Activated T-helper 1 cell treated with anti-CD3 and anti-CD28 coated beads, Interleukin-12 subunit alpha, Interleukin-12 subunit beta, Interleukin-2, Interleukin-4 antibody, amounts not matched to agents 30 ng/mL and 10 ng/mL and 1 ng/mL, durations not matched to agents 14 hours and 24 hours and 36 hours (primary cell): ENCODE measurements at regions not wholly inside any gene's neighbourhood (a gene's known extent, or its start where the extent isn't known, plus 50 kb on each side); places are given as distances from the start of the nearest gene placed in this dataset.
"Not testable (repeated sequence)": the region's sequence is repeated elsewhere in the genome, so short reads cannot be mapped to it uniquely, and the experiment has no call there.

Experiments used
- DNase-seq: peaks from one replicate; pipeline ENCODE4 v3.0.0; 2021; ENCODE audit warnings: low spot score
- H3K27ac Mint-ChIP-seq: one replicate; pipeline ENCODE4 v1.8.0; 2021; ENCODE audit warnings: mild to moderate bottlenecking, mixed read lengths
- H3K27me3 Mint-ChIP-seq: one replicate; pipeline ENCODE4 v1.8.0; 2022; ENCODE audit warnings: mild to moderate bottlenecking, moderate library complexity, mixed read lengths; ENCODE audit not compliant: insufficient read depth
- H3K36me3 Mint-ChIP-seq: one replicate; pipeline ENCODE4 v1.8.0; 2021; ENCODE audit warnings: low read depth, mixed read lengths
- H3K4me1 Mint-ChIP-seq: one replicate; pipeline ENCODE4 v1.8.0; 2021; ENCODE audit warnings: low read depth, mixed read lengths
- H3K4me3 Mint-ChIP-seq: one replicate; pipeline ENCODE4 v1.8.0; 2021; ENCODE audit warnings: mild to moderate bottlenecking, moderate library complexity, mixed read lengths
- H3K9me3 Mint-ChIP-seq: one replicate; pipeline ENCODE4 v1.8.0; 2021; ENCODE audit warnings: mixed read lengths
- intact Hi-C: fragments of 100-400 bp; cut with micrococcal nuclease; formaldehyde crosslinking; loops from one replicate; pipeline ENCODE4 v1.15.1; 2024

- Mint-ChIP-seq H3K27me3 (no peaks in the 10 kb centered on the region), H3K4me3 (no peak overlapping the region), H3K4me1 (no peaks in the 10 kb centered on the region), H3K36me3 (no peaks in the 10 kb centered on the region), H3K27ac (no peak overlapping the region), H3K9me3 (peaks cover 14% of the 10 kb centered on the region)
- intact Hi-C loops: no loop called here
- no peak for DNase-seq
Observed at GRCh38 chr18:78479443-78479842, 500.2 kb upstream of the SALL3 start.

DNA sequence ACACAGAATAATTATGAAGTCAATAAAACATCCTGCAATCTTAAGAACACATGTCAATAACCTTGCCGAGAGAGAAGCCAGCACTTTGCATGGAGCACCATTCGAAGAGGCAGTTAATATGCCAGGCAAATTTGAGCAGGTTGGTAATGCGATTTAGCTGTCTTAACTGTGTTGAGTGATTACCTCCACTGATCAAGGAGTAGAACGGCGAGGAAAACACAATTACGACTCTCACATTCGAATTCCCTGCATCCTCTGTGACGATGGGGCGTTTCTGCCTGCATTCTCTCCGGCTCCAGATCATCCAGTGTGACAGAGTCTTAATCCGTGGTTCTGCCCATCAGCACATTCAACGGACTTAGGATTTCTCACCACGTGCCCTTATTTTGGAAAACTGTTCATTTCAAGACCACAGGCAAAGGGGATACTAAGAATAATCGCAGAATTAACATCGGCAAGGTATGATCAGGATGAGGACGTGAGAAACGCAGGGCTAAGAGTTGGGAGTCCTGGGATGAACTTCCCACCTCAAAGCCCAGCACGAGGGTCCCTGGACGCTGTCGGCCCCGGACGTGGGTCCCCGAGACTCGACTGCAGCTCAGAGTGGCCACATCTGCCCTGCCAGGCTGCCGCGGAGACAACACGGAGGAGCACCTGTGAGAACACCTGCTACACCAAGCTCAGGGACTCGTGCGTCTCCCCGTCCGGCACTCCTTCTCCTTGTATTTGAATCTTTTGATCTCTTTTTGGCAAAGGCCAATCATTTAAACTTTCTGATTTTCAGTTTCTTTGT is 499.2 kb upstream of the SALL3 start:
- no peak overlapping the region for H3K27ac Mint-ChIP-seq
- no peaks in the 10 kb centered on the region for H3K4me1 Mint-ChIP-seq
- no peak for DNase-seq
- H3K9me3 Mint-ChIP-seq: peaks cover 15% of the 10 kb centered on the region
- H3K4me3 Mint-ChIP-seq: no peak overlapping the region
- H3K36me3 Mint-ChIP-seq: no peaks in the 10 kb centered on the region
- no peaks in the 10 kb centered on the region for H3K27me3 Mint-ChIP-seq
- intact Hi-C loops: no loop called here

GRCh38 chr18:78482378-78482777 is 497.2 kb upstream of the SALL3 start:
- Mint-ChIP-seq H3K27me3 (no peaks in the 10 kb centered on the region), H3K36me3 (no peaks in the 10 kb centered on the region), H3K4me3 (no peak overlapping the region), H3K4me1 (no peaks in the 10 kb centered on the region), H3K9me3 (peaks cover 15% of the 10 kb centered on the region), H3K27ac (no peak overlapping the region)
- intact Hi-C loops: no loop called here
- DNase-seq: no peak

DNA sequence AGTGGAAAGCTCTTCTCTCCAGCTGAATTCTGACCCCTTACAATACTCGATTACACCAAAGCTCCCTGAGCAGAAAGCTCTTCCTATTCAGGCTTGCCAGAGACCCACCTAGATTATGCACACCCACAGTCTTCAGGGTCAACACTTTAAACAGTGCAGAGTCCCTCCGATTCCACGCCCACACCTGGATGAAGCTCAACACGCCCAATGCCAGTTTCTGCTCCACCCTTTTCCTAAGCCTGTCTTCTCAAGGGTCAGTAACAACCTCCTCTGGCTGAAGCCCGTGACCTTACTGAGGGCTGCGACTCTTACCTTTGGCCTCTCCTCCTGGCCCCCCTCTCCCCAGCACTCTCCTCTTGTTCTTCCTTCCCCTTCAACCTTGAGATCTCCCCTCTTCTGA is 492.0 kb upstream of the SALL3 start:
- intact Hi-C loops: no loop called here
- H3K9me3 Mint-ChIP-seq: peaks cover 18% of the 10 kb centered on the region
- no peaks in the 10 kb centered on the region for H3K27me3 Mint-ChIP-seq
- no peak overlapping the region for H3K27ac Mint-ChIP-seq
- H3K36me3 Mint-ChIP-seq: no peaks in the 10 kb centered on the region
- DNase-seq: no peak
- H3K4me1 Mint-ChIP-seq: no peaks in the 10 kb centered on the region
- H3K4me3 Mint-ChIP-seq: no peak overlapping the region

DNA sequence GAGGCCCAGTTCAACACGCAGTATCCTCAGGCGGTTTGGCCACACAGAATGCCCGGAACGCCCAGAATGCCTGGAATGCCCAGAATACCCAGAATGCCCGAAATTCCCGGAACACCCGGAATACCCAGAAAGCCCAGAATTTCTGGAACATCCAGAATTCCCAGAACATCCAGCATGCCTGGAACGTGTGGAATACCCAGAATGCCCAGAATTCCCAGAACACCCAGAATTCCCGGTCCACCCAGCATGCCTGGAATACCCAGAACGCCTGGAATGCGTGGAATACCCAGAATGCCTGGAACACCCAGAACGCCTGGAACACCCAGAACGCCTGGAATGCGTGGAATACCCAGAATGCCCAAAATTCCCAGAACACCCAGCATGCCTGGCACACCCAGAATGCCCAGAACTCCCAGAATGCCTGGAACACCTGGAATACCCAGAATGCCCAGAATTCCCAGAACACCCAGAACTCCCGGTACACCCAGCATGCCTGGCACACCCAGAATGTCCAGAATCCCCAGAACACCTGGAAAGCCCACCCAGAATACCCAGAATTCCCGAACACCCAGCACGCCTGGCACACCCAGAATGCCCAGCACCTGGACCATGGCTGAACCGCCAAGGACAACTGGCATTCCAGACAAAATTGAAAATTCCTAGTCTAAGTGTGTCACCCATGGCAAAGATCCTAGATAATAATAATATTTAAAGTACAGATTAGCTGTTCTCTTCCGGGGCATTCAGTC is 487.4 kb upstream of the SALL3 start:
- H3K36me3 Mint-ChIP-seq: no peaks in the 10 kb centered on the region
- no peaks in the 10 kb centered on the region for H3K27me3 Mint-ChIP-seq
- DNase-seq: no peak
- no peaks in the 10 kb centered on the region for H3K4me1 Mint-ChIP-seq
- H3K4me3 Mint-ChIP-seq: no peak overlapping the region
- intact Hi-C loops: no loop called here
- peaks cover 18% of the 10 kb centered on the region for H3K9me3 Mint-ChIP-seq
- no peak overlapping the region for H3K27ac Mint-ChIP-seq

- no peaks in the 10 kb centered on the region for H3K4me1 Mint-ChIP-seq
- H3K27me3 Mint-ChIP-seq: no peaks in the 10 kb centered on the region
- H3K36me3 Mint-ChIP-seq: no peaks in the 10 kb centered on the region
- H3K27ac Mint-ChIP-seq: no peak overlapping the region
- H3K4me3 Mint-ChIP-seq: no peak overlapping the region
- intact Hi-C loops: no loop called here
- peaks cover 18% of the 10 kb centered on the region for H3K9me3 Mint-ChIP-seq
- DNase-seq: no peak
Observed at GRCh38 chr18:78492813-78493371, 486.7 kb upstream of the SALL3 start.

- peaks cover 18% of the 10 kb centered on the region for H3K9me3 Mint-ChIP-seq
- DNase-seq, H3K27ac Mint-ChIP-seq, H3K4me3 Mint-ChIP-seq, H3K36me3 Mint-ChIP-seq, H3K4me1 Mint-ChIP-seq, intact Hi-C loops, H3K27me3 Mint-ChIP-seq: not testable (repeated sequence)
Observed at GRCh38 chr18:78493490-78493889, 486.1 kb upstream of the SALL3 start.

GRCh38 chr18:78494204-78495085 is 485.2 kb upstream of the SALL3 start:
- Mint-ChIP-seq H3K4me3 (no peak overlapping the region), H3K36me3 (no peaks in the 10 kb centered on the region), H3K27me3 (no peaks in the 10 kb centered on the region), H3K9me3 (peaks cover 17% of the 10 kb centered on the region), H3K27ac (no peak overlapping the region), H3K4me1 (no peaks in the 10 kb centered on the region)
- intact Hi-C loops: no loop called here
- DNase-seq: no peak

GRCh38 chr18:78495550-78495949 is 484.1 kb upstream of the SALL3 start:
- H3K27ac Mint-ChIP-seq: no peak overlapping the region
- no peaks in the 10 kb centered on the region for H3K27me3 Mint-ChIP-seq
- no peak for DNase-seq
- peaks cover 13% of the 10 kb centered on the region for H3K9me3 Mint-ChIP-seq
- no peaks in the 10 kb centered on the region for H3K4me1 Mint-ChIP-seq
- H3K4me3 Mint-ChIP-seq: no peak overlapping the region
- intact Hi-C loops: no loop called here
- no peaks in the 10 kb centered on the region for H3K36me3 Mint-ChIP-seq

DNA sequence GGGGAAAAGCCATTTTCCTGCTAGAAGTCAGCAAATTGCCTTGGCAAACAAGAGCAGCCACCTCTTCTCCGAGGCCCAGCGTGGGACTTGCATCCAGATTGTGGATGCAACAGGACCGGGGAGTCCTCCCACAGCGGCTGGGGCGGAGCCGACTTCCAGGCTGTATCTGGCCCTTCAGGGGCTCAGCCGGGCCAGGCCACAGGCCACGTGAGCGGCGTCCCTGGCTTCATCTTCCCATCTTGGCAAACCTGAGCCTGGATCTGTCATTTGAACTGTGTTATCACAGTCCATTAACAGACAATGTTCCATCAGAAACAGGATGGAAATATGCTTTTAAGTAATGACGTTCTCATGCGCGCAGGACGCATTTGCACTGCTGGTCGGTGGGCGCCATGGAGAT is 483.5 kb upstream of the SALL3 start:
- Mint-ChIP-seq H3K36me3 (no peaks in the 10 kb centered on the region), H3K4me1 (no peaks in the 10 kb centered on the region), H3K27ac (no peak overlapping the region), H3K4me3 (no peak overlapping the region), H3K27me3 (no peaks in the 10 kb centered on the region), H3K9me3 (peaks cover 8% of the 10 kb centered on the region)
- intact Hi-C loops: no loop called here
- DNase-seq: no peak

- Mint-ChIP-seq H3K9me3 (peaks cover 7% of the 10 kb centered on the region), H3K36me3 (no peaks in the 10 kb centered on the region), H3K27ac (no peak overlapping the region), H3K4me1 (no peaks in the 10 kb centered on the region), H3K4me3 (no peak overlapping the region), H3K27me3 (no peaks in the 10 kb centered on the region)
- intact Hi-C loops: no loop called here
- no peak for DNase-seq
Observed at GRCh38 chr18:78497641-78498040, 482.0 kb upstream of the SALL3 start.

DNA sequence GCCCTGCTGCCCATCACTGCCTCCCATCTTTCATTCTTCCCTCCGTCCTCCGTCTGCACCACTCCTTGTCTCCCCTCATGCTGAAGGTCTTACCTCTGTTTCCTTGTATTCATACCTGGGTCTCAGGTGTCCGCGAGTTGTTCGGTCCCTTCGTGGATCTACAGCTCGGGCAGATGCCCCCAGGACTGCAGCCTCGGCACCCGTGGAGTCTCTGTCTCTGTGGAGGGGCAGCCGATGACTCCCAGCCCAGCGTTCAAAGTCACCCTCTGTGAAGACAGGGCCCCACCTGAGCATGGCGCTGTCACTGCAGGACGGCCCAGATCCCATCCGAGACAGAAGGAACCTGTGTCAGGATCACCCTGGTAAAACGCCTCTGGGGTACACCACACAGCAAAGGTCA is 480.0 kb upstream of the SALL3 start:
- Mint-ChIP-seq H3K27me3 (no peaks in the 10 kb centered on the region), H3K4me1 (no peaks in the 10 kb centered on the region), H3K36me3 (no peaks in the 10 kb centered on the region), H3K9me3 (peaks cover 7% of the 10 kb centered on the region), H3K4me3 (no peak overlapping the region), H3K27ac (no peak overlapping the region)
- no peak for DNase-seq
- intact Hi-C loops: no loop called here
